ENCODE measurements at regions not wholly inside any gene's neighbourhood (a gene's known extent, or its start where the extent isn't known, plus 50 kb on each side); places are given as distances from the start of the nearest gene placed in this dataset.

DNA sequence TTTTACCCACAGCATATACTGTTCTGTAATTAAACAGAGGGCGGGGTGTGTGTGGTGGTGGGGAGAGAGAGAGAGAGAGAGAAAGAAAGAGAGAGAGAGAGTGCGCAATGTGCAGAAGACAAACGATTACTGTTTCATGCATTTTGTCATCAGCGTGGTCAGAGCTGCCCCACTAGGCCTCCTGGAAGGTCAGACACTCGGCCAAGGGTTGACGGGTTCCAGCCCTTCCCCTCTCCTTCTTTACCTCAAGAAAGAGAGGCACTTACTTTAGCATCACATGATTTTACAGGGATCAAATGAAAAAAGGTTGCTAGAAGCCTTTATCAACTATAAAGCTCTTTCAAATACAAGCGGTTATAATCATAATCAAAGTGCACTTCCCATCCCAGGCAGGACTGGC is 269.2 kb upstream of the SORL1-AS1 start (continued):
- TF ChIP-seq SNAPC2 (CRISPR knock-in tag; IDR thresholded peaks at IDR 0.05), result no peak

DNA sequence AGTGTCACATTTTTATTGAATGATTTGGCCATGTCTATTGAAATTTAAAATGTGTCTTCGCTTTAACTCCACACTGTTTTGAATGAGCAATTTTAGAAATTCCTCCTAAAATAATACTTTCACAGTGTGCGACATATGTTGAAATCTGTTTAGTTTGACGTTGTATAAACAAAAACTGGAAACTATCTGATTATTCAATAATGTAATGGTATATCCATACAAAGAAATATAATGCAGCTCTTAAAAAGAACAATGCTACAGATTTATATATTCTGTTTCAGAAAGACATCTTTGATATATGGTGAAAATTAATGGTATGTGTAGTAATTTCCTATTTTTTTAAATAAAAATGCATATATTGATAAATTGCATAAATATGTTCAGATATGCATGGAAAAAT is 268.7 kb upstream of the SORL1-AS1 start:
- ChIA-PET CTCF (ENCODE audit: low intra/inter-chr PET ratio, low total read pairs) (no interaction called here), POLR2A (no interaction called here)
- in situ Hi-C loops (cut with HindIII; ENCODE audit: extremely low pct_ligation_motif_present, low pct_unique_long_range_greater_than_20kb) (no loop called here), intact Hi-C loops (cut with micrococcal nuclease; ENCODE audit: unreplicated experiment) (no loop called here)
- no peaks in the 10 kb centered on the region; a peak in 3 of 5 replicates for H3K27me3 ChIP-seq (ENCODE audit: control insufficient read depth in 1 of 2, insufficient read depth in 2 of 2, low read length in 2 of 2)
- H4K20me1 ChIP-seq (ENCODE audit: insufficient read depth, low read length), result no peaks in the 10 kb centered on the region
- no peak for DNase-seq (ENCODE audit: low spot score)
- peaks cover 19% of the 10 kb centered on the region for H3K4me1 ChIP-seq (ENCODE audit: insufficient read depth, low read length)
- no TSS peak for BruUV-seq (replicated peaks)
- no peaks in the 10 kb centered on the region for H3K79me2 ChIP-seq (ENCODE audit: insufficient read depth, low read length)
- H3K4me2 ChIP-seq (ENCODE audit: low read depth, low read length), result no peak overlapping the region
- H2AFZ ChIP-seq (ENCODE audit: low read length), result no peak overlapping the region
- H3K9me3 ChIP-seq (ENCODE audit: low read length), result no peaks in the 10 kb centered on the region
- 61% methylated on average over 3 of the region's 3 CpGs for WGBS (ENCODE audit: low lambda C conversion rate)
- ATAC-seq, result no peak
- no peak overlapping the region for H3K9ac ChIP-seq (ENCODE audit: insufficient read depth, low read depth, low read length)
- FAIRE-seq, result no peak
- H3K27ac ChIP-seq (ENCODE audit: extremely low read length, insufficient read depth, low read length), result no peak overlapping the region
- no peak overlapping the region for H3K4me3 ChIP-seq (replicated peaks in 1 of 3; ENCODE audit: insufficient read depth in 1 of 3, low read depth in 2 of 3, low read length in 3 of 3)
- H3K36me3 ChIP-seq (replicated peaks in 1 of 2; ENCODE audit: control insufficient read depth in 1 of 2, insufficient read depth in 2 of 2, low read length in 2 of 2), result no peaks in the 10 kb centered on the region
- TF ChIP-seq ASH2L (IDR thresholded peaks at IDR 0.05; ENCODE audit: insufficient read length, low read depth, low read length), result no peak
- TF ChIP-seq NONO (IDR thresholded peaks at IDR 0.05), result no peak
- no peak for TF ChIP-seq NONO (CRISPR knock-in tag; conservative IDR thresholded peaks at IDR 0.05)
- no peak for TF ChIP-seq YY1 (IDR thresholded peaks at IDR 0.05; ENCODE audit: insufficient read depth, insufficient replicate concordance, low read depth, low read length)
- no peak for TF ChIP-seq ZBTB42 (CRISPR knock-in tag; IDR thresholded peaks at IDR 0.05)
- no peak for TF ChIP-seq THYN1 (CRISPR knock-in tag; IDR thresholded peaks at IDR 0.05; ENCODE audit: borderline replicate concordance, low read depth)
- TF ChIP-seq ZMYM3 (CRISPR knock-in tag; IDR thresholded peaks at IDR 0.05), result no peak
- TF ChIP-seq ZNF841 (CRISPR knock-in tag; IDR thresholded peaks at IDR 0.05; ENCODE audit: borderline replicate concordance), result no peak
- TF ChIP-seq, protein P1, sequence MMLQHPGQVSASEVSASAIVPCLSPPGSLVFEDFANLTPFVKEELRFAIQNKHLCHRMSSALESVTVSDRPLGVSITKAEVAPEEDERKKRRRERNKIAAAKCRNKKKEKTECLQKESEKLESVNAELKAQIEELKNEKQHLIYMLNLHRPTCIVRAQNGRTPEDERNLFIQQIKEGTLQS (CRISPR knock-in tag; IDR thresholded peaks at IDR 0.05), result no peak
- TF ChIP-seq, protein P2, sequence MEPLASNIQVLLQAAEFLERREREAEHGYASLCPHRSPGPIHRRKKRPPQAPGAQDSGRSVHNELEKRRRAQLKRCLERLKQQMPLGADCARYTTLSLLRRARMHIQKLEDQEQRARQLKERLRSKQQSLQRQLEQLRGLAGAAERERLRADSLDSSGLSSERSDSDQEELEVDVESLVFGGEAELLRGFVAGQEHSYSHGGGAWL (CRISPR knock-in tag; IDR thresholded peaks at IDR 0.05), result no peak
- no peak for TF ChIP-seq ZNF616 (CRISPR knock-in tag; IDR thresholded peaks at IDR 0.05; ENCODE audit: low read depth)
- TF ChIP-seq HOXA5 (CRISPR knock-in tag; IDR thresholded peaks at IDR 0.05), result no peak
- no peak for TF ChIP-seq ZNF737 (CRISPR knock-in tag; IDR thresholded peaks at IDR 0.05; ENCODE audit: borderline replicate concordance)
- TF ChIP-seq MBNL3 (CRISPR knock-in tag; conservative IDR thresholded peaks at IDR 0.05), result no peak
- no peak for TF ChIP-seq CREM (IDR thresholded peaks at IDR 0.05)
- TF ChIP-seq CREM (CRISPR knock-in tag; IDR thresholded peaks at IDR 0.05), result no peak
- no peak for TF ChIP-seq KAT8 (CRISPR knock-in tag; IDR thresholded peaks at IDR 0.05)

Data from HepG2 (cell line).